GM23248 (cell line): ENCODE measurements at regions not wholly inside any gene's neighbourhood (a gene's known extent, or its start where the extent isn't known, plus 50 kb on each side); places are given as distances from the start of the nearest gene placed in this dataset.

Source experiments
- DNase-seq: peaks from one replicate; pipeline ENCODE4 v3.0.0-alpha.2; 2015
- H2AFZ ChIP-seq: fragments of 200-600 bp; sonication (generic); 2 replicates; pipeline ENCODE4 v1.6.1; 2016; ENCODE audit warnings: antibody characterized with exemption
- H3F3A ChIP-seq: fragments of 200-600 bp; sonication (generic); 2 replicates; pipeline ENCODE4 v1.6.1; 2016; ENCODE audit warnings: mild to moderate bottlenecking, antibody characterized with exemption, mixed run types; ENCODE audit not compliant: insufficient read depth
- H3K27ac ChIP-seq: fragments of 200-600 bp; sonication (generic); 2 replicates; pipeline ENCODE4 v1.5.1; 2016; ENCODE audit warnings: mild to moderate bottlenecking
- H3K27me3 ChIP-seq: fragments of 200-600 bp; sonication (generic); replicated peaks from 2 replicates; pipeline ENCODE4 v1.6.1; 2016; ENCODE audit warnings: mild to moderate bottlenecking; ENCODE audit not compliant: insufficient read depth
- H3K36me3 ChIP-seq: fragments of 200-600 bp; sonication (generic); 2 replicates; pipeline ENCODE4 v1.6.1; 2016; ENCODE audit warnings: low read depth, mild to moderate bottlenecking
- H3K4me1 ChIP-seq: fragments of 200-600 bp; sonication (generic); 2 replicates; pipeline ENCODE4 v1.6.1; 2016; ENCODE audit warnings: mild to moderate bottlenecking; ENCODE audit not compliant: insufficient read depth
- H3K4me2 ChIP-seq: fragments of 200-600 bp; sonication (generic); one replicate; pipeline ENCODE4 v1.6.1; 2016; ENCODE audit warnings: mild to moderate bottlenecking; ENCODE audit not compliant: unreplicated experiment
- H3K4me3 ChIP-seq: fragments of 200-600 bp; sonication (generic); 2 replicates; pipeline ENCODE4 v1.5.1; 2016; ENCODE audit warnings: mild to moderate bottlenecking
- H3K79me2 ChIP-seq: fragments of 200-600 bp; sonication (generic); 2 replicates; pipeline ENCODE4 v1.6.1; 2016; ENCODE audit warnings: mild to moderate bottlenecking; ENCODE audit not compliant: insufficient read depth
- H3K9ac ChIP-seq: fragments of 200-600 bp; sonication (generic); 2 replicates; pipeline ENCODE4 v1.6.1; 2016; ENCODE audit warnings: mild to moderate bottlenecking
- H3K9me2 ChIP-seq: fragments of 200-600 bp; sonication (generic); 2 replicates; pipeline ENCODE4 v1.6.1; 2016; ENCODE audit warnings: mixed run types, mild to moderate bottlenecking, moderate library complexity; ENCODE audit not compliant: insufficient read depth
- H3K9me3 ChIP-seq: fragments of 200-600 bp; sonication (generic); one replicate; pipeline ENCODE4 v1.6.1; 2017; ENCODE audit warnings: low read depth
- H4K20me1 ChIP-seq: fragments of 200-600 bp; sonication (generic); 2 replicates; pipeline ENCODE4 v1.6.0; 2016; ENCODE audit not compliant: insufficient read depth
- EZH2 ChIP-seq: fragments of 200-600 bp; sonication (generic); IDR thresholded peaks from 2 replicates; pipeline ENCODE4 v1.6.1; 2018; ENCODE audit warnings: antibody characterized with exemption, mild to moderate bottlenecking; ENCODE audit not compliant: insufficient read depth, poor library complexity, severe bottlenecking
- EZH2phosphoT487 ChIP-seq: fragments of 200-600 bp; sonication (generic); IDR thresholded peaks from 2 replicates; pipeline ENCODE4 v1.6.1; 2018; ENCODE audit warnings: antibody characterized with exemption, moderate library complexity, mild to moderate bottlenecking, low read depth; ENCODE audit not compliant: insufficient read depth
- WGBS, 2 experiments: methylation state at CpG; one replicate each; pipeline ENCODE4 v1.1.6; 2015 to 2017; ENCODE audit warnings: low lambda C conversion rate in 2 of 2, low coverage in 1 of 2; ENCODE audit errors: missing lambda C conversion rate in 2 of 2; 5-methylcytosine and 5-hydroxymethylcytosine counted together
- in situ Hi-C: fragments of 300-500 bp; cut with MboI; formaldehyde crosslinking; loops from 2 replicates; pipeline ENCODE4 v1.15.0; 2020

GRCh38 chr13:72462166-72462565, 265.3 kb downstream of the MZT1 start:
- in situ Hi-C loops = no loop called here
- Histone ChIP-seq H3F3A (no peaks in the 10 kb centered on the region), H3K27ac (no peak overlapping the region), H3K4me2 (no peak overlapping the region), H3K4me3 (no peak overlapping the region), H3K9ac (no peak overlapping the region), H2AFZ (no peak overlapping the region), H3K79me2 (no peaks in the 10 kb centered on the region), H3K27me3 (no peaks in the 10 kb centered on the region), H3K9me2 (no peaks in the 10 kb centered on the region), H4K20me1 (no peaks in the 10 kb centered on the region), H3K36me3 (no peaks in the 10 kb centered on the region), H3K9me3 (no peaks in the 10 kb centered on the region), H3K4me1 (no peaks in the 10 kb centered on the region)
- no peak for TF ChIP-seq EZH2phosphoT487
- DNase-seq = no peak

GRCh38 chr13:72458701-72459100, 268.7 kb downstream of the MZT1 start:
- no peak overlapping the region for H3K27ac ChIP-seq
- no peaks in the 10 kb centered on the region for H3K4me1 ChIP-seq
- TF ChIP-seq EZH2 (no peak), EZH2phosphoT487 (no peak)
- no peaks in the 10 kb centered on the region for H3K27me3 ChIP-seq
- DNase-seq = no peak
- no peak overlapping the region for H2AFZ ChIP-seq
- H3K36me3 ChIP-seq = no peaks in the 10 kb centered on the region
- no peak overlapping the region for H3K4me2 ChIP-seq
- in situ Hi-C loops = no loop called here
- no peaks in the 10 kb centered on the region for H3K79me2 ChIP-seq
- no peaks in the 10 kb centered on the region for H3F3A ChIP-seq
- no peak overlapping the region for H3K4me3 ChIP-seq
- no peaks in the 10 kb centered on the region for H3K9me3 ChIP-seq
- no peak overlapping the region for H3K9ac ChIP-seq
- H3K9me2 ChIP-seq = no peaks in the 10 kb centered on the region
- WGBS, 2 experiments = 0% methylated on average over 1 of the region's 1 CpG
- H4K20me1 ChIP-seq = no peaks in the 10 kb centered on the region

- H3F3A ChIP-seq = no peaks in the 10 kb centered on the region
- H3K4me3 ChIP-seq = no peak overlapping the region
- H3K36me3 ChIP-seq = no peaks in the 10 kb centered on the region
- no peak overlapping the region for H3K27ac ChIP-seq
- H3K27me3 ChIP-seq = no peaks in the 10 kb centered on the region
- in situ Hi-C loops = no loop called here
- H2AFZ ChIP-seq = no peak overlapping the region
- H4K20me1 ChIP-seq = no peaks in the 10 kb centered on the region
- no peaks in the 10 kb centered on the region for H3K9me2 ChIP-seq
- H3K9me3 ChIP-seq = no peaks in the 10 kb centered on the region
- TF ChIP-seq EZH2 (no peak), EZH2phosphoT487 (no peak)
- no peaks in the 10 kb centered on the region for H3K79me2 ChIP-seq
- H3K9ac ChIP-seq = no peak overlapping the region
- H3K4me1 ChIP-seq = no peaks in the 10 kb centered on the region
- no peak overlapping the region for H3K4me2 ChIP-seq
- DNase-seq = no peak
- WGBS, 2 experiments = 19 to 29% methylated on average over 1 of the region's 1 CpG
Measured at GRCh38 chr13:72457151-72457550, 270.3 kb downstream of the MZT1 start.

GRCh38 chr13:72456486-72456885, 270.9 kb downstream of the MZT1 start:
- Histone ChIP-seq H3K27ac (no peak overlapping the region), H3F3A (no peaks in the 10 kb centered on the region), H3K9me3 (no peaks in the 10 kb centered on the region), H3K27me3 (no peaks in the 10 kb centered on the region), H3K9me2 (no peaks in the 10 kb centered on the region), H4K20me1 (no peaks in the 10 kb centered on the region), H3K4me2 (no peak overlapping the region), H3K4me1 (no peaks in the 10 kb centered on the region), H3K79me2 (no peaks in the 10 kb centered on the region), H3K36me3 (no peaks in the 10 kb centered on the region), H2AFZ (no peak overlapping the region), H3K9ac (no peak overlapping the region), H3K4me3 (no peak overlapping the region)
- DNase-seq = no peak
- in situ Hi-C loops = no loop called here
- TF ChIP-seq EZH2phosphoT487 = no peak
- TF ChIP-seq EZH2 = no peak
- WGBS, 2 experiments = 27 to 34% methylated on average over 2 of the region's 2 CpGs

GRCh38 chr13:72453161-72453560, 274.3 kb downstream of the MZT1 start:
- Histone ChIP-seq H4K20me1 (no peaks in the 10 kb centered on the region), H2AFZ (no peak overlapping the region), H3K9ac (no peak overlapping the region), H3K27ac (no peak overlapping the region), H3K27me3 (no peaks in the 10 kb centered on the region), H3K79me2 (no peaks in the 10 kb centered on the region), H3K4me2 (no peak overlapping the region), H3K4me1 (no peaks in the 10 kb centered on the region), H3K9me3 (no peaks in the 10 kb centered on the region), H3K4me3 (no peak overlapping the region), H3K9me2 (no peaks in the 10 kb centered on the region), H3K36me3 (no peaks in the 10 kb centered on the region), H3F3A (no peaks in the 10 kb centered on the region)
- in situ Hi-C loops = no loop called here
- no peak for DNase-seq
- no peak for TF ChIP-seq EZH2phosphoT487
- no peak for TF ChIP-seq EZH2
- 50 to 56% methylated on average over 5 of the region's 5 CpGs for WGBS, 2 experiments
